DND-41 (cell line): ENCODE measurements at regions not wholly inside any gene's neighbourhood (a gene's known extent, or its start where the extent isn't known, plus 50 kb on each side); places are given as distances from the start of the nearest gene placed in this dataset.

Experiments used
- ATAC-seq: fragments of 200-7000 bp; cut with Tn5 transposase; 3 replicates; pipeline ENCODE4 v1.9.1; 2021; ENCODE audit warnings: low read depth; ENCODE audit not compliant: insufficient read depth
- DNase-seq: peaks from one replicate; pipeline ENCODE4 v3.0.0-alpha.2; 2020
- H2AFZ ChIP-seq: 2 replicates; pipeline ENCODE4 v1.6.0; 2012; ENCODE audit warnings: low read depth, low read length
- H3K27ac ChIP-seq: 2 replicates; pipeline ENCODE4 v1.5.1; 2012; ENCODE audit warnings: low read length, inconsistent platforms
- H3K27me3 ChIP-seq: fragments of 200-600 bp; sonication (generic); 2 replicates; pipeline ENCODE4 v1.6.0; 2012; ENCODE audit warnings: low read length, mild to moderate bottlenecking, inconsistent platforms; ENCODE audit not compliant: insufficient read depth, poor library complexity
- H3K36me3 ChIP-seq: 2 replicates; pipeline ENCODE4 v1.5.1; 2012; ENCODE audit warnings: low read length, inconsistent platforms; ENCODE audit not compliant: insufficient read depth
- H3K4me1 ChIP-seq: 2 replicates; pipeline ENCODE4 v1.5.1; 2012; ENCODE audit warnings: mild to moderate bottlenecking, low read length; ENCODE audit not compliant: insufficient read depth
- H3K4me2 ChIP-seq: 2 replicates; pipeline ENCODE4 v1.6.0; 2012; ENCODE audit warnings: mild to moderate bottlenecking, moderate library complexity, low read length, inconsistent platforms; ENCODE audit not compliant: insufficient read depth
- H3K4me3 ChIP-seq, 2 experiments: fragments of 200-600 bp in 1 of 2; shearing (Covaris generic) in 1 of 2; 2 replicates each; pipeline ENCODE4 v1.5.1; 2012 to 2016; ENCODE audit warnings: inconsistent platforms in 2 of 2, low read length in 2 of 2, mild to moderate bottlenecking in 2 of 2, low read depth in 1 of 2, moderate library complexity in 1 of 2
- H3K79me2 ChIP-seq: 2 replicates; pipeline ENCODE4 v1.6.0; 2012; ENCODE audit warnings: low read length, inconsistent platforms; ENCODE audit not compliant: insufficient read depth
- H3K9ac ChIP-seq: 2 replicates; pipeline ENCODE4 v1.6.0; 2012; ENCODE audit warnings: low read depth, mild to moderate bottlenecking, inconsistent platforms, low read length, moderate library complexity
- H3K9me3 ChIP-seq: 2 replicates; pipeline ENCODE4 v1.5.1; 2012; ENCODE audit warnings: low read length, moderate library complexity, mild to moderate bottlenecking, inconsistent platforms; ENCODE audit not compliant: insufficient read depth, severe bottlenecking
- H4K20me1 ChIP-seq: 2 replicates; pipeline ENCODE4 v1.6.0; 2012; ENCODE audit warnings: low read length; ENCODE audit not compliant: insufficient read depth
- EZH2 ChIP-seq: IDR thresholded peaks from 3 replicates; pipeline ENCODE4 v1.6.1; 2012; ENCODE audit warnings: borderline replicate concordance, low read depth, mild to moderate bottlenecking, moderate library complexity, low read length, inconsistent platforms; ENCODE audit not compliant: severe bottlenecking
- TF ChIP-seq, protein P1 (sequence below): IDR thresholded peaks from 2 replicates; pipeline ENCODE4 v1.5.1; 2012; ENCODE audit warnings: borderline replicate concordance, low read length, moderate library complexity, mild to moderate bottlenecking; ENCODE audit not compliant: poor library complexity, severe bottlenecking; ENCODE audit errors: extremely low read depth

DNA sequence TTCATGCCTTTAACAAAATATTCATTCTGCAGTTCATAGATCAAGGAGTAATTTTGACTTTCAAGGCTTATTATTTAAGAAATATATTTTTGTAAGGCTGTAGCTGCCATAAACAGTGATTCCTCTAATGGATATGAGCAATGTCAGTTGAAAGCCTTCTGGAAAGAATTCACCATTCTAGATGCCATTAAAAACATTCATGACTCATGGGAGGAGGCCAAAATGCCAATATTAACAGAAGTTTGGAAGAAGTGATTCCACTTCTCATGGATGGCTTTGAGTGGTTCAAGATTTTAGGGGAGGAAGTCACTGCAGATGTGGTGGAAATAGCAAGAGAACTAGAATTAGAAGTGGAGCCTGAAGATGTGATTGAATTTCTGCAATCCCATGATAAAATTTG lies 229.1 kb downstream of the DEPDC1B start:
- no peaks in the 10 kb centered on the region for H4K20me1 ChIP-seq
- no peaks in the 10 kb centered on the region for H3K27me3 ChIP-seq
- H3K9ac ChIP-seq: no peak overlapping the region
- H3K79me2 ChIP-seq: no peaks in the 10 kb centered on the region
- DNase-seq (no peak), ATAC-seq (no peak)
- H3K4me1 ChIP-seq: no peaks in the 10 kb centered on the region
- no peak overlapping the region for H3K27ac ChIP-seq
- H3K4me2 ChIP-seq: no peak overlapping the region
- TF ChIP-seq, protein P1, sequence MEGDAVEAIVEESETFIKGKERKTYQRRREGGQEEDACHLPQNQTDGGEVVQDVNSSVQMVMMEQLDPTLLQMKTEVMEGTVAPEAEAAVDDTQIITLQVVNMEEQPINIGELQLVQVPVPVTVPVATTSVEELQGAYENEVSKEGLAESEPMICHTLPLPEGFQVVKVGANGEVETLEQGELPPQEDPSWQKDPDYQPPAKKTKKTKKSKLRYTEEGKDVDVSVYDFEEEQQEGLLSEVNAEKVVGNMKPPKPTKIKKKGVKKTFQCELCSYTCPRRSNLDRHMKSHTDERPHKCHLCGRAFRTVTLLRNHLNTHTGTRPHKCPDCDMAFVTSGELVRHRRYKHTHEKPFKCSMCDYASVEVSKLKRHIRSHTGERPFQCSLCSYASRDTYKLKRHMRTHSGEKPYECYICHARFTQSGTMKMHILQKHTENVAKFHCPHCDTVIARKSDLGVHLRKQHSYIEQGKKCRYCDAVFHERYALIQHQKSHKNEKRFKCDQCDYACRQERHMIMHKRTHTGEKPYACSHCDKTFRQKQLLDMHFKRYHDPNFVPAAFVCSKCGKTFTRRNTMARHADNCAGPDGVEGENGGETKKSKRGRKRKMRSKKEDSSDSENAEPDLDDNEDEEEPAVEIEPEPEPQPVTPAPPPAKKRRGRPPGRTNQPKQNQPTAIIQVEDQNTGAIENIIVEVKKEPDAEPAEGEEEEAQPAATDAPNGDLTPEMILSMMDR: no peak
- TF ChIP-seq EZH2: no peak
- no peak overlapping the region for H2AFZ ChIP-seq
- H3K4me3 ChIP-seq: no peak overlapping the region
- no peaks in the 10 kb centered on the region for H3K9me3 ChIP-seq
- no peaks in the 10 kb centered on the region for H3K36me3 ChIP-seq

DNA sequence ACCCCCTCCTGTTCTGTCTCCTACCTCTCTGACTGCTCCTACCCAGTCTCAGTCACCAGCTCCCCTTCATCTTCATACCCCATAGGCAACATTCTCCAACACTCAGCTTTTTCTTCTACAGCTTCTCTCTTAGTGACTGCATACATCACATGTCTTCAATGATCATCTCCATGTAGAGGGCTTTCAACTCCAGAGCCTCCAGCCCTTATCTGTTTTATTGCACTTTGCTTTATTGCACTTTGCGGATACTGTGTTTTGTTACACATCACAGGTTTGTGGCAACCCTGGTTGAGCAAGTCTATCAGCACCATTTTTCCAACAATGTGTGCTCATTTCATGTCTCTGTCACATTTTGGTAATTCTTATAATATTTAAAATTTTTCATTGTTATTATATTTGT lies 230.7 kb downstream of the DEPDC1B start:
- Histone ChIP-seq H2AFZ (no peak overlapping the region), H3K9me3 (no peaks in the 10 kb centered on the region), H3K27ac (no peak overlapping the region), H3K9ac (no peak overlapping the region), H3K4me3 (no peak overlapping the region), H3K4me1 (no peaks in the 10 kb centered on the region), H4K20me1 (no peaks in the 10 kb centered on the region), H3K4me2 (no peak overlapping the region), H3K27me3 (no peaks in the 10 kb centered on the region), H3K36me3 (no peaks in the 10 kb centered on the region), H3K79me2 (no peaks in the 10 kb centered on the region)
- ATAC-seq (no peak), DNase-seq (no peak)
- TF ChIP-seq, protein P1: no peak
- no peak for TF ChIP-seq EZH2

DNA sequence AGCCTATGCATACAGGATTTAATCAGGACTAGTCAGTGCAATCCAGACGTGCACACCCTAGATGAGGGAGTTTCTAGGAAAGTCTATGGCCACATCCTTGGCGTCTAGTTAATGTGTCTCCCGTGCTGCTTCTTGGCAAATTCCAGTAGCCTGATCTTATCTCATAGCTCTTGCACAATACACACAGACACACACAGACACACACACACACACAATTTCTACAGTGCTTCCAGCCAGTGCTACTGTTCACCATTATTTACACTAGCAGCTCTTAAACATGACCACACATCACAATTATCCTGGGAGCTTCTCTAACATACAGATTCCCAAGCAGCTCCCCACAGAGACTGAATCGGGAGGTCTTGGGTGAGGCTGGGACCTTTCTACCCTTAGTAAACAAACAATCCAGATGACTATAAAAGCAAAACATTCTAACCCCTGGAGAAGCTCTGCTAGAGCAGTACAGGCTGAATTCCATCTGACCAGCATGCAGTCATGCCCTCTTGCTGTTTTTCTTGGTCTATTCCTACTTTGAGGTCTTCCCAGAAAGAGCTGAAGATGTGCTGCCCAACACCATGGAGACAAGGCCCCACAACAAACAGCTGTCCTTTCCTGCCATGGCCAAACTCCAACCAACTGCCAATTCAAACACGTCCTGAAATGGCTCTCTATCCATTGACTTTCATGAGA lies 236.6 kb downstream of the DEPDC1B start:
- Histone ChIP-seq H3K4me2 (no peak overlapping the region), H3K9ac (no peak overlapping the region), H3K79me2 (no peaks in the 10 kb centered on the region), H3K36me3 (no peaks in the 10 kb centered on the region), H4K20me1 (no peaks in the 10 kb centered on the region), H3K4me1 (no peaks in the 10 kb centered on the region), H2AFZ (no peak overlapping the region), H3K27ac (no peak overlapping the region), H3K9me3 (no peaks in the 10 kb centered on the region), H3K27me3 (no peaks in the 10 kb centered on the region), H3K4me3 (no peak overlapping the region)
- DNase-seq (no peak), ATAC-seq (no peak)
- TF ChIP-seq EZH2: no peak
- TF ChIP-seq, protein P1: no peak

DNA sequence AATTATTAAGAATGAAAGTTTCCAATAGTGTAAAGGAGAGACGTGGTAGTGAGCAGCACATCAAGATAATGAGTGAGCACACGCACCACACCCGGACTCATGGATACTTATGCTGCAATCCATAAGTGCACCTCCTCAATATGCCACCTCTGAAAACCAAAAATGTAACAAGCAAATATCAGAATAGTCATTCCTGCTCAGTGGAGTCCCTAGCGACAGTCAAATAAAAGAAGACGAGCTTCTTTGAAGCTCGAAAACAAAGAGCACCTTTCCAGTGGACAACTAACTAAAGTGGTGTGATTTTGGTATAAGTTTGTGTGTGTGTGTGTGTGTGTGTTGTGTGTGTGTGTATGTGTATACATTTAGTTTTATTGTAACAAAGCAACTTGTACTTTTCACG lies 241.3 kb downstream of the DEPDC1B start:
- Histone ChIP-seq H3K79me2 (no peaks in the 10 kb centered on the region), H3K9me3 (no peaks in the 10 kb centered on the region), H3K4me2 (no peak overlapping the region), H3K4me1 (no peaks in the 10 kb centered on the region), H4K20me1 (no peaks in the 10 kb centered on the region), H3K27me3 (no peaks in the 10 kb centered on the region), H3K27ac (no peak overlapping the region), H3K4me3 (no peak overlapping the region), H3K9ac (no peak overlapping the region), H2AFZ (no peak overlapping the region), H3K36me3 (no peaks in the 10 kb centered on the region)
- ATAC-seq (no peak), DNase-seq (no peak)
- TF ChIP-seq, protein P1: no peak
- TF ChIP-seq EZH2: no peak
